GM19467 (cell line): ENCODE measurements at regions not wholly inside any gene's neighbourhood (a gene's known extent, or its start where the extent isn't known, plus 50 kb on each side); places are given as distances from the start of the nearest gene placed in this dataset.

Experiments used
- ATAC-seq: cut with Tn5 transposase; IDR thresholded peaks from one replicate; pipeline ENCODE4 v1.9.1; 2021; ENCODE audit warnings: mild to moderate bottlenecking, moderate library complexity; ENCODE audit not compliant: unreplicated experiment

DNA sequence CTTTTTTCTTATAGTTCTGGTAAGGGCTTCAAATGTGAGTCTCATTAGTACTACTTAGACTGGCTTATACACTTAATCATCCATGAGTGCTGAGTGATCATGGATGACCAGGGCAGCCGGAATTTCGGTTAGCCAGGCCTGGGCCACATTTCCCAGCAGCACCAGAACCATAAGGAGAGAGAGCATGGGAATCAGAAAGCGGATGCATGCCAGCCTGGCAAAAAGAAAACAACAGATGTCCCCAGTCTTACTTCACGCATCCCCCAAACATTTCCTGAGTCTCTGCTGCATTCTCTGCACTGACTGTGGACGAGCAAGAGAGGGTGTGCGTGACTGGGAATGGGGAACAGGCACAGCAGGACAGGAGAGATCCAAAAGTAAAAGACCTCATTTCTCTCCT is 371.1 kb upstream of the ZNF608 start:
- ATAC-seq: no peak

DNA sequence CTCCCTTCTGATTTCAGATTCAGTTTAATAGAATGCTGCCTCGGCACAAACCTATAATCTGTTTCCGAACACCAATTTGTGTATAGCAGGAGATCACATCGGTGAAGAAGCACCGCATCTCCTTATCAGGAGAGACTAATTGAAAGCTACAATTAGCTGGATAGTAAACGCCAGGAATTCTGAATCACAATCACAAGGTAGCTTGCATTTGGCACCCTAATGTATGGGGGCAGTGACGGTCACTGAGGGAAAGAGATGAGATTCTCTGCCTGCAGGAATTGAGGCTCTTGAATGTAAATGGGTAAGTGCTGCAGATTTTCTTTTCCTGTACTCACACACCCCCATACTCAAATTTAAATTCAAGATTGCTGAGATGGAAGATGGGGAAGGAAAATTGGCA is 373.6 kb upstream of the ZNF608 start:
- ATAC-seq: no peak

DNA sequence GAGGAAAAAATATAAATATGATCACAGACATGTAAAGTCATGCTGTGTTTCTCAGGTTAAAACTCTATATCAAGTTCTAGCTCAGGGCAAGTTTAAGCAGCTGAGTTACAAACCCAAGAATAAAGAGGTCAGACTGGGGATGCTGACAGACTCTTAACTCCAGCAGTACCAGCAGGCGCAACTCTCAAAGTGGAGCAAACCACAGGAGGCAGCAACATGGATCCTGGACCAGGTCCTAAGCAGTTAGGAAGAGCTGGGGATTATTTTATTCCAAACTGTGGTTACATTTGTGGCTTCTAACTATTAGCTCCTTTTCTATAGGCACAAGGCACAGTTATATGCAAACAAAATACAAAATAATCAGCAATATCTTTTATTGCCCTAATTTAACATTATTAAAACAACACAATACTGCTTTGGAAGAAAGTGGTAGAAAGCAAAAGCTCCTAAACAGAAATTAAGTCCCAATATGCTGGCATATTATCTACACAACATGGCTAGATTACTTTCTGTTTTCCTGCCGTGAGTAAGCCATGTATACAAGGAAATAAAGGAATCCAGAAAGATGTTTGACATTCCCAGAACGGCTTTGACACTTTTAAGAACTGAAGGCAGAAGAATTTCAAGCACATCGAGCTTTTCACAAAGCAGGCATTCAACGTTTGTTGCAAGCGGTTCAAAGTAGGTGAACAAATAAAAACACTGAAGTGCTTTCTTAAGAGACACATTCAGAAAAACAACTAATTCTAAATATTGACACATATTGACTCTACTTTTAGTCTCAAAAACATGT is 378.8 kb upstream of the ZNF608 start:
- no peak for ATAC-seq

DNA sequence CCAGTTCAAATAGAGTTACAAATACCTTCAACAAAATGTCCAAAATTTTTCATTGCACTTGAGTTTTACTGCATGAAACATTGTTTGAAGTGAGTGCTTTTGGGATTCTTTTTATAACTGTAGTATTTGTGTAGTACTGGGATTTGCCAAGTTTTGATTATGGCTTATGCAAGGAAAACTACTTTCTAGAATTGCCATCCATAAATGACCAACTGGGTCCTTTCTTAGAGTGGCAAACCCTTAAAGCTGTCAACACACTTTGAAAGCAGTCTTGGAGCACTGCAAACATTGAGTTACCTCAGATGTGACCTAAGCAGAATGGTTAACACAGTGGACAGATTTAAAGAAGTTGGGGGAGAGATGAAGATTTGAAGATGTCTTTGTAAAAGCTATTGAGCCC is 379.6 kb upstream of the ZNF608 start:
- ATAC-seq: no peak

DNA sequence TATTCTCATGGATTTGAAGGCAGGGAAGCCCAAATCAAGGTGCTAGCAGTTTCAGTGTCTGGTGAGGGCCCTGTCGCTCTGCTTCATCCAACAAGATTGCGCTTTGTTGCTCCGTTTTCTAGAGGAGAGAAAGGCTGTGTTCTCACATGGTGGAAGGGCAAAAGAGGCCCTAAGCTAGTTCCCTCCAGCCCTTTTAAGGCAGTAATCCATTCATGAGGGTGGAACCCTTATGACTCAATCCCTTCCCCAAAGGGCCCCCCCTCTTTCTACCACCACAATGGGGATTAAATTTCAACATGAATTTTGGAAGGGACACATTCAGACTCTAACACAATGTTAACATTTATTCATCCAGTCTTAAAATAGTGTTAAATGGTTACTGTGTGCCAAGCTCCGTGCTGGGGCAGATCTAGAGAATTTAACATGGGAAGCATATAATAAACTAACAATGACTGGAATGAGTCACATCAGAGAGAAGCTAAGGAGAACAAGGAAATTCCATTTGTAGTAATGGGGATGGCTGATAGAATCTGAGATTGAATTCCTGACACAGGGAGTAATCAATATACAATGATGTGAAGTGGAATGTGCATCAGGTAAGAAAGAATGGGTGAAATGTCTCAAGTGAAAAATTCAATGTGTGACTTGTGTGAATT is 382.8 kb upstream of the ZNF608 start:
- ATAC-seq: no peak

DNA sequence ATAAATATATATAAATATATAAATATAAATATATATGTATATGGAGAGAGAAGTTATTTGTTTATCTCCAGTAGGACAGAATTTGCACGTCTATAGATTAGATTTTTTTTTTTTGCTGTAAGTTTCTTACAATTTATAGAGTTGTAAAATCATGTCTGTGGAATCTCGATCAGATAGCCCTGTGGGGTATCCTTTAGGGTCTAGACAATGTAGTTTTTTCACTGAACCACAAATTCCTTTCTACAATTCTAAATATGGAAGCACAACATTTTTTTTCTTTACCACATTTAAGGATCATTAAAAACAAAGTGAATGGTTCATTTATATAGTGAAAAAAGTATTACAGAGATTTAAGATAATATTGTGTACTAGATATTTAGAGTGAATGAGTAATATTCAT is 384.2 kb upstream of the ZNF608 start:
- ATAC-seq: no peak

DNA sequence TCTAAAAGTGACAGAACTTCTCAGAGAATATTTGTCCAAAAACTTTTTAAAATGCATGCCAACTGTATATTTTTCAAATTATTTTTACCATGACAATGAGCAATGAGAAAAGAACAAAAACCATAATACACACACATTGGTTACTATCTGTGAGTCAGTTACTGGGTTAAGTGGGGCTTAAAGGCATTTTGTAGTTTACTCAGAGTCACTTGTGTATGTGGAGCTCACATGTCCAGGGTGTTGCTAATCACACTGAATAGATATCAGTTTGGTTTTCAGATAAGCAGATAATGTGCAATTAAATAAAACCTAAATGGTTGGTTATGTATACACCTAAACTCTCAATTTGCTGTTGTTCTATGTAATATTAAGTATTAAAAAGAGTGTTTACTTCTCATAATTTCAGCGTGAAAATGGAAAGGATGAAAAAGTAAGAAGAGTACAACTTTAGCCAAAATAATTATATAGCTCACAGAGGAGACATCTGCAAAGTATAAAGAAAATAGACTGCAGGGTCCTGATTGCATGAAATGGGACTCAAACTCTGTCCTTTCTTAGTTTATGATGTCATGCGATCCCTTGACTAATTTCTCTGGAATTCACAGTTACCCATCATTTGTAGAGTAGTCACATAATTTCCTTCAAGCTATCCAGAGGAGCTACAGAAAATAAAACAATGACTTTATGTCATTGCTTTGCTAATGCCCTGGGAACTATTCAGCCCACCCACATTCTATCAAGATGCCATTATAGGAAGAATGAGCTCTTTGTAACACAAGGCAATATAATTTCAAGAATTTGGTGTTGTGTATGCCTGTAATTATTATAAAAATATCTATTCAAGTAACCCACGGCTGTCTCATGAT is 388.0 kb upstream of the ZNF608 start:
- ATAC-seq: no peak

DNA sequence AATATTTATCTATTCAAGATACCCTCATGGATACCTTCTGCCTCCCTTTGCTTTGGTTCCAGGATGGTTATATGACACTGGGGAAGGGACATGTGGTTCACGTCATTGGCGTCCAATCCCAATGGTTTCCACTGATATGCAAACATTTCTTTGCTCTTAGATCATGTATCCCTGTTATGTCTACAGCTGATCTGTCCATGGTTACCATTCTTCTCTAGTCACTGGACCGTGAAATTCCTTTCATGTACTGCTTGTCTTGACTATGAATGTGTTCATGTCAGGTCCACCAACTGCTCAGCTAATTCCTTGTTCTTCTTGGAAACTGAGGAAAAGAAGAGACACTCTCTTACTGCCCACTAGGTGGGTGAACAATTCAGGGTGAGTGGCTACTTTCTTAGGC is 391.1 kb upstream of the ZNF608 start:
- no peak for ATAC-seq

DNA sequence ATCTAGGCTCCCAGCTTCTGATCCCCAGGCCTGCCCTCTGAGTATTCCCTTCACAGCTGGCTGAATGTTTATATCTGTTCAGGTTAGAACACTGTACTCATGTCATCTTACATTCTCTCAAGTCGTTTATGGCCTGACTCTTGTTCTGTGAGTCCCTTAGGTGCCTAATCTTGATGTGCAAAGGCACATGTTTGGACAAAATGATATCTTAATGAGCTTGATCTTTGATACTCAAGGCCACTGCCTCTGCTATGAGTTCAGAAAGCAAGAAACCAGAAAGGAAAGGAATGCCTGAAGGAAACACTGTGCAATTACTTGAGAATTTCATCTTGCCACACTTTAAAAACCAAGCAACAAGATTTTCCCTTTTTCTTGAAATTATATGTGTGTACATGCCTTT is 391.8 kb upstream of the ZNF608 start:
- no peak for ATAC-seq

DNA sequence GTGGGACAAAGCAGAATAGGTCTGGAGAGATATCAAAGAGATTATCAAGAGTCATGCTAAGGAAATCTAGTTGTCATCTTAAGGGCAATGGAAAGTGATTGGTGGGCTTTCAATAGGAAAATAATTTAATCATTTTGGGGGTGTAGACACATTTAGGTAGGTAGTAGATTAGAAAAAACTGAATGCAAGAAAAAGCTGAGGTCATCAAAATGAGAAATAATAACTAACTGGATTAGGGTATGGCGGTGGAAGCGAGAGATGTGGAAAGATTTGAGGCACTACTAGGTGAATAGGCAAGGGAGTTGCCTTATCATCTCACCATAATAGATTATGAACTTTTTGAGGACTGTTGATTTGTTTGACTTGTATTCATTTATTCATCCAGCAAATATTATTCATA is 393.2 kb upstream of the ZNF608 start:
- ATAC-seq: no peak

DNA sequence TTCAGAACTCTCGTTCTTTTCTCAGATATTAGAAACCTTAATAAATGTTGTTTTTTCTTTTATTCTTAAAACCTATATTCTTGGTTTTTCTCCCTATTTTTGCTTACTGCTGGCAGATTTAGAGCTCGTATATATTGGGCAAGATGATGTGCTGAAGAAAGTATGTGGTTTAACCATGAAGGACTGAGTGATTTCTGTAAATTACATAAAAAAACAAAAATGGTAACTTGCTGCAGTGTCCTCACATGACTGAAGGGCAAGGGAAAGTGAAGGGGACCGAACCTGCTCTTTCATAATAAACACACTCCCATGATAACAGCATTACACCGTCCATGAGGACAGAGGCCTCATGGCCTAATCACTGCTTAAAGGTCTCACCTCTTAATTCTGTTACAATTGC is 393.8 kb upstream of the ZNF608 start:
- ATAC-seq: no peak

DNA sequence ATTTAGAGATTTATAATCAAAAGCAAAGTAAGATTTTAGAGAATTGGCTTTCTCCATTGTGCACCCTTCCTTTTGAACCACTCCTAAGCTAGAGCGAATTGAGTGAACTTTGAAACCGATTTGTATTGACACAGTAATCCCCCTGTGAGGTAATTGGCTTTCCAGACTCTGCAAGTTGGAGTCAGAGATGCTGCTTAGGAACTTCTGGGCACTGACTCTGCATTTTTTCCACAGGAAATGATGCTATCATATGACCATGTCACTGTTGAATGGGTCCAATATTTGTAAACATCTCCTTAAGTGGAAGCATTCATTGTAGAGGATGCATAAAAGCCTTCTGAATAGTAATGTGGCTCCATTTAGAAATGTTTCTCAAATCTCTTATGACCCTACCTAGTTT is 394.4 kb upstream of the ZNF608 start:
- no peak for ATAC-seq

DNA sequence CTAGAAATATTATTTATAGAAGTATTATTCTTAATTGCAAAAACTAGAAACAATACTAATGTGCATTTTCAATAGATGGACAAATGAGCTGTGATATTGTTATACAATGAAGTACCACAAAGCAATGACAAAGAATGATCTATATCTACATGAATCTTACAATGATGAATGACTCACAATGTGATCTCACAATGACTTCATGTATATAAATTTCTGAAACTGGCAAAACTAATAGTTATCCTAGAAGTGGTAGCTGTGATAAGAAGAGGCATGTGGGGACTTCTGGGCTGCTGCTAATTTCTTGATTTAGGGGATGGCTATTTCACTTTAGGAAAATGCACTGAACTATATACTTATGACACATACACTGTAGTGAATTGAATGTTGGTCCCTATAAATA is 396.0 kb upstream of the ZNF608 start:
- no peak for ATAC-seq

DNA sequence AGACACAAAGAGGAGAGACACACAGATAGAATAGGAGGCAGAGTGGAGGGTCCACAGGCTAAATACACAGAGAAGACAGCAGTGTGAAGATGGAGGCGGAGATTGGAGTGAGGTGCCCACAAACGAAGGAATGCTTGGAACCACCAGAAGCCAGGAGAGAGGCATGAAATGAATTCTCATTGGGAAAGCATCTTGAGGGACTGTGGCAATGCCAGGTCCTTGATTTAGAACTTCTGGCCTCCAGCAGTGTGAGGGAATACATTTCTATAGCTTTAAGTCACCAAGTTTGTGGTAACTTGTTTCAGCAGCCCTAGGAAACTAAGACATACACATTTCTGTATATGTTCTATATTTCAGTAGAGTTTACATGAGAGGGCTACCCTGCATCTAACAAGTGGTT is 396.6 kb upstream of the ZNF608 start:
- ATAC-seq: no peak

DNA sequence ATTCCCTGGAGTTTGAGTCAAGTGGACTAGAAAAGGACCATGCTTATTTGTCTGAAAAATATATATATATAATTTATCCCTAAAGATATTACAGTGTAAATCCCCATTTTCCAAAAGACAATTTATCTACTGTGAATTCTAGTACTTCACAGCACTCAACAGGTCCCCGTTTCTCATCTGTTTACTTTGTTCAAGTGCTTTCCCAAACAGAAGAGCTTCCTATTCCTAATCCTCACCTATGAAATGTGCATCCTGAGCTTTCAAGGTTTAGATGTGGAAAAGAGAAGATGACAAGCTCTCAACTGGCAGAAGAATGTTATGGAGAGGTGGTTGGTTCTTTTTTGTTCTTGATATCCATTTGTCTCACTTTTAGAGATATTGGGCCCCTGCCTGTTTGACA is 401.6 kb upstream of the ZNF608 start:
- no peak for ATAC-seq

DNA sequence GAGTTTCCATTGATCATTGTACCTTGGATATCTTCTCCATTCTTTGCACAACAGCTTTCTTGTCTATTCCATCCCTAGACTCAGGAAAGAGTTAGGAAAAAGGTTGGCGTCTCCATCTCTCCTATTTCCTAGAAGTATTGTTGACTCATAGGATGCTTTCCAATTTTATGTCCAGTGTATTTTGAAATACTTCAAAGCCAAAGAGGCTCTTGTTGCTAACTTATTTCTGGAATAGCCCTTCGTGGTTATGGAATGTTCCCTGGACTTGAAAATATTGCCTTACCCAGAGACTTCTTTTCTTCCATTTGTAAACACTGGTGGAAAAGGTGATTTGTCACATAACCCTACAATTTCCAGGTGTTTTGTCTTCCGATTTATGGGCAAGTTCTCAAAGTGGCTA is 402.3 kb upstream of the ZNF608 start:
- no peak for ATAC-seq

DNA sequence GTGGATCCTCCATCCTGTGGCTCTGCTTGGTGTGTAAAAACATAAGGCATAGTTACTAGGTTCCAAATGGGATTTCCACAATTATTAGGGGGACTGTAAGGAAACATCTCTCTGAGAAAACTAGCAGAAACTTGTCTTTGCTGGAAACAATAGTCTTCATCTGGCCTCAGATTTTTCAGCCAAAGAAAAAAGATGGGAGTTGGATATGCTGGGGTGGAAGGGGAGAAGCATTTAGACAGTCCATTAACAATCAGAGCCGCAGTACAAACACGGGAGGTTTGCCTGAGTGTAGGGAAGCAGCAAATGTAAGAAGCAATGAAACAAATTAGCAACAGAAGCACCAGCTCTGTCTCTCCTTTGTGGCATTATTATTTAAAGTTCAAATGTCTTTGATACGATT is 402.7 kb upstream of the ZNF608 start:
- no peak for ATAC-seq

DNA sequence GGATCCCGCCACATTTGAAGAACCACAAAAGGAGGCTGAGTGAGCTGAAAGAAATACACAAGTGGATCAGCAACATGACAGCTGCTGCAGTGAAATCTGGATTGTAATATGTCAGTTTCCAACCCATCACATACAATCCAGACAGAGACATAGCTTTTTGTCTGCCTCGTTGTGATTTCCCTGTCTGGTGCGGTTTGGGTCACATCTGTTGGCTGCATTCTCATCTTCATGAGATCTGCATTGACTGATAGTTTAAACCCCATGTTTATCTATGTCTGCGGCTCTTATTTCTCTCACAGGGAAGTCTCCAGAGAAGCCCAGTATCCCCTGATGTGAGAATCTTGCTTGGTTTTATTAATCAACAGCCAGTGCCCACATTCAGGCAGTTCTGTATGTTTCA is 403.1 kb upstream of the ZNF608 start:
- ATAC-seq: no peak

DNA sequence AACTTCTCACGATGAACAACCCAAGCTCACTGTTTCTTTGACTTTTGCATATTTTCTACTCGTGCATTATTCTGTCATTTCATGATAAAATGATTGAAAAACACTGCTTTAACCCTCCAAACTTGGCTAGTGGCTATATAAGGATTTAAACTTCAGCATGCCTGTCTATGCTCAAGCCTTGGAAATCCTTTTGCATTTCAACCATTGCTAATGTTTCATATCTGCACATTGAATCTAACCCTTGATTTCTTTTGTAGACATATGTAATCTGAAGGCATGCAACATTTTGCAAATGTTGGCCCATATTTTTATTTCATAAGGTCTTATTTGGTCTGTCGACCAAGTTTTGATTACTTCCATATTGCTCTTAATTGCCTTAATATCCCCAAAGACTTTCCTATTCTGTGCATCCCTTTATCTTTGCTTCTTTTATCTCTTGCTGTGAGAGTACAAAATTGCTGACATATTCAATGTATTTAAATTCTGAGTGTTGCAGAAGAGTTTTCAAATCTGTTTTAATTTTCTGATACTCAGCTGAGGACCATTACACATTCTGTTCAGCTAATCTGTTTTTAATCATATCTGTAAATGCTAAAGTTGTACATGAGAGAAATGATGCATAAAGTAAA is 403.7 kb upstream of the ZNF608 start:
- ATAC-seq: no peak

DNA sequence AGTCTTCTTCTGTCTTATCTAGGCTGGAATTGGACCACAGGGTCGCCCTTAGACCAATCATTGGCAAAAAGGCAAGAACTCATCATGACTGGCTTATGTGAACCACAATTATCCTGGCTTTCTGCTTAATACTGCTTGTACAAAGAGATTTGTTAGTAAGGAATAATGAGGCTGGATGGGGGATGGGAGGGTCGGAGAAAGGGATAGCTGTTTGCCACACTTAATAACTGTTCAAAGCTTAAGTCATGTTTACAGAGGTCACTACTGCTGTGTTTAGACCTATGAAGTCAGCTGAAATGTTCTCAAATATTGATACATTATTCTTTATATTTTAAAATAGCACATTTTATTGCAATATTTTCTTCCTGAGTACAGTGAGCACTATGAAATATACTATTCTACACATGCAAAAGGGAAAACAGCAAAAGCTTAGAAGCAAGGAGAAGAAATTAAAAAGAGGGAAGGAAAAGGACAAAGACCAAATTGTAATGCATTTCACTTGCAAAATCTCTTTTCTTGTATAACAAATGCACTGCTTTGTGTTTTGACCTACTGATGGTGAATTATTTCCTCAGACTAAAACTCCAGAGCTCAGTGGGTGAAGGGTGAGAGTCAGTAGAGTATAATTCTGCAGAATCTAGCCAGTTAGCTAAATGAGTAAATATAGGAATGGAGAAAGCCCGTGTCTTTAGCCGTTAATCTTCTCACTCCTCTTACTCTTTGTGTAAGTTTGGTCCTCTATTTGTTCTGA is 404.9 kb upstream of the ZNF608 start:
- no peak for ATAC-seq

DNA sequence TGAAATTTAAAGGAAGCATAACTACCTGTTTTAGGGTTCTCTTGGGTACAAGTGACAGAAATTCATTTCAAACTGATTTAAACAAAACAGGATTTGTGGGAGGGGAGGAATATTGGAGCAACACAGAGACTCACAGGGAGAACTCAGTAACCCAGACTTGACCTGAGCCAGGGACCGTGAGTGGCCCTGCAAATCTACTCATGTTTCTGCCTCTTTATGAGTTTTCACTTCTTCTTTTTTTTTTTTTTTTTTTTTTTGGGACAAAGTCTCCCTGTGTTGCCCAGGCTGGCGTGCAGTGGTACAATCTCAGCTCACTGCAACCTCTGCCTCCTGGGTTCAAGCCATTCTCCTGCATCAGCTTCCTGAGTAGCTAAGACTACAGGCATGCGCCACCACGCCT is 405.6 kb upstream of the ZNF608 start:
- peak; percentile 90 for ATAC-seq
